ENCODE measurements at regions not wholly inside any gene's neighbourhood (a gene's known extent, or its start where the extent isn't known, plus 50 kb on each side); places are given as distances from the start of the nearest gene placed in this dataset.
"Not testable (repeated sequence)": the region's sequence is repeated elsewhere in the genome, so short reads cannot be mapped to it uniquely, and the experiment has no call there.

DNA sequence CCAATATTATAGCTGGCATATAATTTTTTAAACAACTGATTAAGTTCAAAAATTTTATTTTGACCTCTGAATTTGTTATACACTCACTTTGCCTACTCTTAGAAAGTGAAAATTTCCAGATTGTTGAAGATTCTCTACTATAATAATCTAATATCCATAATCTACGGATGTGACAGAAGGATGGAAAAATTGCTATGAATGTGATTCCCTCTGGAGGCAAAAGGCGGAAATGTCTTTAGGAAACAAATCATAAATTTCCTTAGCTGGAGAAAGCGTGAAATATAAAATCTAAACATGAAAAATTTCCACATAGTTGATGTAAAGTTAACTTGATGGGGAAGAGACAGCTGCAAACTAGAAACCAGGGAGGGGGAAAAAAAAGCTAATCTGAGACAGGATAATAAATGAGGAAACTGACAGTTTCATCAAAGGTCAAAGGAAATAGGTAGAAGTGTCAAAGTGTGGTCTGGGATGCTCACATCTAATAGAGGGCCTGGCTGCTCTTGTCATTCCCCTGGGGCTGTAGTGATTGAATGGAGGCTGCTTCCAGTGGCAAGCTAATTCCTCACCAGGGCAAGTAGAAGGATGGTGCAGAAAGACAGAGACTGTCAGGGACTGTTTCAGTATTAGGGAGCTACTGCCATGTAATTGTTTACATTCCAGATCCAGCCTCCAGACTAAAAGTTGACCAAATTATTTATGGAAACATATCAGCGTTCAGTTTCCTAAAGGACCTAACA lies 264.5 kb downstream of the SDHAF3 start:
- no peak for DNase-seq

DNA sequence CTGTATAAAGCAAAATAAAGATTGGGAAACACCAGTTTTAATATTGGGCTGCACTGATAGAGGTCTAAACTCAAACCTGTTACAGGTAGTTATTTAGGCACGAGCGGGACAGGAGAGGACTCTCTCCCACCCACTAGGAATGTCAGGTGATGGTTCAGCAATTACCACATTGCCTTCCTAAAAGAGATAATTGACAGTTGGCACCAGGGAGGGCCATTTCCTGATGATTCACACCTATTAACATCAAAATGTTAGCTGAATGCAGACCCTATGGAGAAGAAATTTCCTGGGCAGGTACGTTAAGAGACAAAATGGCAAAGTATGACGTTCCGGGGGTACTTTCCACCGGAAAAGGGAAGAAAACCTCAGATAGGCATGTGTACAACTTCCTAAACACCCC lies 272.6 kb downstream of the SDHAF3 start:
- no peak for DNase-seq

DNA sequence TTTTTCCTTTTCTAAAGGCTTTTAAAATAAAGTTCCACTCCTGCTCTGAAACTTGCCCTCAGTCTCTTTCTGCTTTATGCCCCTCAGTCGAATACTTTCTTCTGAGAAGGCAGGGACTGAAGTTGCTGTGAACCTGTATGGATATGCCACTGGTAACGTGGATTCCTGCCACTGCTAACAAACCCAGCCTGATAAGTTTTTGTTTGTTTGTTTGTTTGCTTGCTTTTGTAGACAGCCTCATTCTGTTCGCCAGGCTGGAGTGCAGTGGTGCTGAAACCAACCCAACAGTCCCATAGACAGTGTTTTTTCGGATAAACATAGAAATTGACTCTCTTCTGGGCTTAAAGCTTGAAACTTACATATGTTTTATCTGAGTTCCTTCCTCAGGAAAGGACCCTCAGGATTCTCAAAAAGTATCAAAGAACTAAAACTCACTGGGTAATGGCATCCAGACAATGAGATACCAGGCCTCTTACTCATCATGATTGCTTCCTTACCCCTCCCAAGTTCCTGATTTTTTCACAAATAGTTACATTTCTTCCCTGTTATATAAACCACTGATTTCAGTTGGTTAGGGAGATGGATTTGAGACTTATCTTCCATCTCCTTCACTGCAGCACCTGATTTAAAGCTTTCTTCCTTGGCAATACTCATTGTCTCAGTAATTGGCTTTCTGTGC lies 273.6 kb downstream of the SDHAF3 start:
- no peak for DNase-seq

DNA sequence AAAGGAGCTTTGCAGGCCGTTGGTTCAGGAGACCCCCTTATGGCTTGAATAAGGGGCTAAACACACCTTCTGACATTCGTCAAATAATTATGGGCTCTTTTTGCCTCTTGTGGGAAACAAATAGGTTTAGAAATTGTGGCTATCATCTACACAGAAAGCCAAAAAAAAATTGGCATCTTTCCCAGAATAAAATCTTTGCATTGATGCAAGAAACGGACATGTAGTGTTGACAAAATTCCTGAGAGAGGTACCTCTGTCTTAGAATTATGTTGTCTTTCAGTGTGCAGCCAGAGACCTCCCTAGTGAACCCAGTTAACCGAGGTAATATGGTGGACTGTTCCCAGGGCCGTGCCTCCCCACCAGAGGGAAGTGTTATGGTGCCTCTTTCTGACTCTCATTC lies 283.9 kb downstream of the SDHAF3 start:
- no peak for DNase-seq

DNA sequence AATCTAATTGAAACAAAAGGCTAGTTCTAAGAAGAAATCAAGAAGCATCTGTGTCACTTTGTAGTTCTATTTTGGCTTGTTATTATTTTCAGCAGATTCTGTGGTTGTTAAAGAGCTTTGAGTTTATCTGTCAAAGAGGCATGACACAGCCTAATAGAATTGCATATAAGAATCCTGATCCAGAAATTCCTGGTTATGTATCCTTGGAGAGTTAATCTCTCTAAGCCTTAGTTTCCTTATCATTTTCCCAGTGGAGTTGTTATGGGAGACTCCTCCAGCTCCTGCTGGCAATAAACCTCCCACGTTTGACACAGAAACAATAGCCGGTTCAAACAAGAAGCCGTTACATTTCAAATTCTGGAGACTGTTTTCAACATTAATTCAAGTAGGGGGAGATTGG lies 288.3 kb downstream of the SDHAF3 start:
- no peak for DNase-seq

DNA sequence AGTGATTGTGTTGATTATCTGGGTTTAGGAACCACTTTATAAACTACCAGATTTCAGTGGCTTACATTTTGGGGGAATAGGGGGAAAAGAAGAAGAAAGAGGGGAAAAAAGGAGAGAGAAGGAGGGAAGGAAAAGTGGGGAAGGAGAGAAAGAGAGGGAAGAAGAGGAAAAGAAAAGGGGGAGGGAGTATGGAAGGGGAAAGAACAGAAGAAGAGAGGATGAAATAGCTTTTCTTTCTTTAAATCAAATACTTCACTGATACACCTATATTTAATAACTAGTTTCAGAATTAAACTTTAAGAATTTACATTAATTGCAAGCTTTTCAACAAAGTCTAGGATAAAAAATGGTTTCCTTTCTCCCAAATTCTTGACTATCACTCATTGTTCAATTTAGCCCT lies 289.6 kb downstream of the SDHAF3 start:
- no peak for DNase-seq

DNA sequence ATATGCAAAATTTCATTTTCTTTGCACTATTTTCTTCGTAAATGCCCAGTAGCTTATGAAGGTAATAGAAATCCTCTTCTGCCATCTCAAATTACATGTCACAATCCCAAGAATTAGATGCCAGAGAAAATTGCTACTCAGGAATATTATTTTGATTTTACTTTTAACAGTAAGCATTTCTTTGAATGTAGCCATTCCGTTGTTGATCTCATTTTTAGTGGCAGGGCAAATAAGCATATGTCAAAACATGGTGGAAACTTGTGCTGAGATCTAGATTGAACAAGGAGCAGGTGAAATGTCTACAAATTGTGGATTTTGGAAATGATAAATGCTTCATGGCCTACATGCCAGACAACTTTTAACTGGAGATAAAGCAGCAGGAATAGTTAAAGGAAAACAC lies 291.8 kb downstream of the SDHAF3 start:
- DNase-seq, result no peak

DNA sequence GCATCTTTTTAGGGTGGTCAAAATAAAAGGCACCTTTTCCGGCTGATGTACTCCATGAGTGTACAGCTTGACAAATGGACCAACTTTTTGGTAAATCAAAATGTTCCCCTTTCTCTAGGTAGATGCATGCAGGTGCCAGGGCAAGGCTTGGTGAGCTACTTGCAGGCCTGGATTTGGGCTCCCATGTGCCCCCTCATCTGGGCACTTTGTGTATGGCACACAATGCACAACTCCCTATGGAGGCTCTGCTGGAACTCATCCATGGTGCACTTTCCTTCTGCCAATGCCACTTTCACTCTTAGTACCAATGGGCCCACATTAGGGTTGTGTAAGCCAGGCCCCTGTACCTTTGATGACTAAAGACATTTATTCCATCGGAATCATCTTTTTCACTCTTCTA lies 300.8 kb downstream of the SDHAF3 start:
- DNase-seq, result no peak

DNA sequence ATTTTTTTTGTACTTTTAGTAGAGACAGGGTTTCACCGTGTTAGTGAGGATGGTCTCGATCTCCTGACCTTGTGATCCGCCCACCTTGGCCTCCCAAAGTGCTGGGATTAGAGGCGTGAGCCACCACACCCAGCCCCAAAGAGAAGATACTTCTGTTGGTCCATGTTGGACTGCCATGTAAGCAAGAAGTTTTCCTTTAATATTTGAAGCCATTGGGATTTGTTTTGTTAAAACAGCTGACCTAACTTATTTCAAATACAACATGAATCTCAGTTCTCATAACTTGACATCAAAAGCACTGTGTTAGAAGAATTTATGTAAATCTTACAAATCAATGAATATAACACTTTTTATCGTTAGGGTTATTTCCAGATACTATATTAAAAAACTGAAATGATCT lies 302.4 kb downstream of the SDHAF3 start:
- no peak for DNase-seq

DNA sequence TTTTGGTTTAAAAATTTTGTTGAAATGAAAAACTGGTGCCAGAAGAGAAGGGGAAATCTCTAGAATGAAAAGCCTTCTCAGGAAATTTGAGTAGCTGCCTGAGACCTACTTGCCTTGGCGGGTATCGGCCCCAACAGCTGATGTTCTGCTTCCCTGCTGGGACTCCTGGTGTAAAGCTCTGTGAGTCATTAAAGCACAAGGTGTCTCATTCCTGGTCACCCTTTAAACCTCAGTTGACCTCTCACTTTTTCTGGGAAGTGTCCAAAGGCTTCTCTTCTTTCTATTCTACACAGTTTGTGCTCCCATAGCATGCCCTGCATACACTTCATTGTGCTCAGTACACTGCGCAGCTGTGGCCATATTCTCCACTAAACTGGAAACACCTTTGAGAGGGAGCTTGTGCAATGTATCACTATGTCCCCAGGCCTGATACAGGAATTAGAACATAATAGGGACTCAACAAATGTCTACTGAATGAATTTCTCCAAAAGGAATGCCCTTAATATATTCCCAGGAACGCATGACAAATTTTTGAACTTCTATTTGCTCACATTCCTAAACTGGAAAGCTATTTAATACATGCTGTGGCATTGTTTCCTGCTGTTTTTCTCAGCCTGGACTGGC lies 303.9 kb downstream of the SDHAF3 start:
- DNase-seq, result no peak

DNA sequence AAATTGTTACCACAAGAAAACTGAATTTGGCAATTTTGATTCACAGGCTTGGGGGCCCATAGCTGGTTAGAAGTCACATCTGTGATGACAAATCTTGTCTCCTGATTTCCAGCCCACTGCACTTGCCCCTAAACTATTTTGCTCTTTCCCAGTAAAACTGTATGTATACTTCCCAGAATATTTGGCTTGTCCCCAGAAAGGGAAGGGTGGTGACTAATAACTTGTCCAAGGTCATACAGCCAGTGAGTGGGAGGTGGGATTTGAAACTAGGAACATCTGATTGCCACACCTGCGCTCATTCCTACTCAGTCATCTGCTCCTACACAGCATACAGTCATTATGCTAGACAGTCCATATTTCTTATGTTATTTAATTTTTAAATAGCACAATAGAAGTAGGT lies 304.5 kb downstream of the SDHAF3 start:
- DNase-seq, result no peak

DNA sequence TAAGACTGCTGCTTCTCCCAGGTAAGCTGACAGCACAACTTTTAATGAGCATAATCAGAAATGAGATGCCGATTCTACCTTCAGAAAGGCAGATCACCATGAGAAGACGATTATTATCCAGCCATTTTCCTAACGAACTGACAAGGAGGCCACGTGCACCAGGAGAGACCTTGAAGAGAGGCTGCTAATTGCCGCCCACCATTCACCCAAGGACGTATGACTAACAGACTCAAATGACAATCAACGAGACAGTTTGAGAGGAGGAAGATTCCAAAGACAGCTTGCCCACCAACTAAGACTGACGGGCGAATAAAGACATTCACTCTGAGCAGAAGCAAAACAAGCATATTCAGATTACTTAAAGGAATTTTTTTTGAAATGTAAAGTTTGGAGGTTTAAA lies 301.9 kb upstream of the TAC1 start:
- no peak for DNase-seq

DNA sequence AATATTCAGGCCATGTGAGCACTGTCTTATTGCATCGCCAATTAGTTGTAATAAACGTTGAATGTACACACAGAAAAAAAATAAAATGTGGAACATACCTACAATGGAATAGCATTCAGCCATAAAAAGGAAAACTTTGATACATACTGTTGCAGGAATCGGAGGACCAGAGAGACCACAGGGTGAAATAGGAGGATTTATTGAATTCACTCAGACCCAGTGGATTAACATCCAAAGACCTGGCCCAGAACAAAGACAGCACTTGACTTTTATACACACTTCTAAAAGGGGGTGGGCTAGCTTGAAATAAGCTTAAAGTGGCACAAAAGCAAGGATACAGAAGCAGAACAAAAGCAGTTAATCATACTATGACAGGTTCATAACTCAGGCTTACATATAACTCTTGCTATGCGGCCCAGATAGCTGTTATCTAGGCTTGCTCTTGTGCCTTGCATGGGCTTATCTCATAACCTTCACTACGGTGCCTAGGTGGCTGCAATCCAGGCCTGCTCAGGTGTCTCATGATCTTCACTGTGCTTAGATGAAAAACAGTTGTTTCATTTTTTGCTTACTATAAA lies 292.2 kb upstream of the TAC1 start:
- DNase-seq, result no peak

DNA sequence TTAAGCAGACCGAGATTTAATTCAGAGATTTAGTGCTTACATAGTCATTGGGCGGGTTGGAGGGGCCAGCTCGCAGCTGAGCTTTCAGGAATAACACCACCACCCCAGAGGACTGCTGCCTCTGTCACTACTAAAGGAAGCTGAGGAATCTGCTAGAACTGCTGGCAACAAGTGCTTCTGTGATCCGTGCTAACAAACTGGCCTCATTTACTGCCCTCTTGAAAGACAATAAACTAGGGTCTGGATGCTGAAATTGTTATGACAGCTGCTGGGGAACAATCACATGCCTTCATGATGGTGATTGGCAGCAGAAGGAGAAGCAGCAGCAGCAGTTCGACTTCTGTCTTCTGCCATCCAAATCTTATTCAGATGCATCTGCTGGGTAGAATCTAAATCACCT lies 285.5 kb upstream of the TAC1 start:
- no peak for DNase-seq

DNA sequence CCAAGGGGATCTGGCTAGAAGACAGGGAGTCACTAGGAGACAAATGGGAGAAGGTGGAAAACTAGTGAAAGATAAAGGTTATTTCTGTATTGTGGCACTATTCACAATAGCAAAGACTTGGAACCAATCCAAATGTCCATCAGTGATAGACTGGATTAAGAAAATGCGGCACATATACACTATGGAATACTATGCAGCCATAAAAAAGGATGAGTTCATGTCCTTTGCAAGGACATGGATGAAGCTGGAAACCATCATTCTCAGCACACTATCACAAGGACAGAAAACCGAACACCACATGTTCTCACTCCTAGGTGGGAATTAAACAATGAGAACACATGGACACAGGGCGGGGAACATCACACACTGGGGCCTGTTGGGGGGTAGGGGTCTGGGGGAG lies 282.4 kb upstream of the TAC1 start:
- not testable (repeated sequence) for DNase-seq

DNA sequence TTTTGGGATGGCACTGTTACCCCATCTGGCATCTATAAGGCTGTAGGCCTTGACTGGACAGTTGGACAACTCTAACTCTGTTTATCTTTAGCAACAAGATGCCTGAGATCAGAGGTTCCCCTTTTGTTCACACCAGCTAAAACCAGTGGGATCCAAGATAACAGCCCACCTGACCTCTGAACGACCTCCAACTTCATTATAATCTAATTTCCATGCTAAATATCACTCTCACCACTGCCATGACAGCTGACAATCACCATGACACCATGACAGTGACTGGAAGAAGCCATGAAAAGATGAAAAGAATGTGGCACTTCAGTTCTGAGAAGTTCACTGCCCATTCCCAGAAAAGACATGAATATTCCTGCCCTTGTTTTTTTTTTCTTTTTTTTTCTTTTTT lies 281.4 kb upstream of the TAC1 start:
- DNase-seq, result no peak

DNA sequence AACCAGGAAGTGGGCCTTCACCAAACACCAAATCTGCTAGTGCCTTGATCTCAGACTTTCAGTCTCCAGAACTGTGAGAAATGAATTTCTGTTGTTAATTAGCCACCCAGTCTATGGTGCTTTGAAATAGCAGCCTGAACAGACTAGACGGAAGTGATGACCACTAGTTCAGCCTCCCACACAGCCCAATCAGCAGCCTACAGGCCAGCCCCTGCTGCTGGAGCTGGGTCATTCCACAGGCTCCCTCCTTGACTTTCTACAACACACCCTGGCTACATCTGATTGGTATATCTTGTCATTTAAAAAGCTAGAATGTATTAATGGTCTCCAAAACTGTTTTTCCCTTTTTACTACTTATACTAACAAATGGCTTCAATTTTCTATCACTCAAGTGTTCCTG lies 277.2 kb upstream of the TAC1 start:
- no peak for DNase-seq

DNA sequence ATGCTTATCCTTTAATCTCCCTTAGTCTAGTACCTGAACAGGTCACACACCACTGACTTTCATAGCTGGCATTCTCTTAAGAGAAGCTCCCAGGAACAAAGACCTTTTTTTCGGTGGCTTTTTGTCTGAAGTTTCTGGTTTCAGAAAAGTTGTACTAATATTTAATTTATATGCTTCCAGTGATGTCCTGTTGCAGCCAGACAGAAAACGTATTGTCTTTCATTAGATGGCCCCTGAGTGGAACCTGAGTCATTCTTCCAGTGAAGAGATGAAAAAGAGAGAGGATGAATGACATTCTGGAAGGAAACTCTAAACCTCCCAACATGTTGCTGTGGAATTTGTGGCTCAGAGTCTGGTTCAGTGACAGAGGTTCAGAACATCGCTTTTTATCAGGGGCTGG lies 274.8 kb upstream of the TAC1 start:
- DNase-seq, result no peak

DNA sequence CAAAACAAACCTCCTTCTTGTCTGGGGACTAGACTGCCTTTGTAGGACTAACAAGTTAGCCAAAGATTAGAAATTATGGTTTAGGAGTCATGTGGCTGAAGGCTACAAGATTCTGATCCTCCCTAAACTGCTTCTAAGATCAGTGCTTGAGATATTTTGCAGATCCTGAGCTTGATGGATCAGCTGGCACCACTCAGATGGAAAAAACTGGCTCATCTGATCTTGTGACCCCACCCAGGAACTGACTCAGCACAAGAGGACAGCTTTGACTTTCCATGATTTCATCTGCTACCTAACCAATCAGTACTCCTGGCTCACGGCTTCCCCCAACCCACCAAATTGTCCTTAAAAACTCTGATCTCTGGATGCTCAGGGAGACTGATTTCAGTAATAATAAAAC lies 271.5 kb upstream of the TAC1 start:
- no peak for DNase-seq

DNA sequence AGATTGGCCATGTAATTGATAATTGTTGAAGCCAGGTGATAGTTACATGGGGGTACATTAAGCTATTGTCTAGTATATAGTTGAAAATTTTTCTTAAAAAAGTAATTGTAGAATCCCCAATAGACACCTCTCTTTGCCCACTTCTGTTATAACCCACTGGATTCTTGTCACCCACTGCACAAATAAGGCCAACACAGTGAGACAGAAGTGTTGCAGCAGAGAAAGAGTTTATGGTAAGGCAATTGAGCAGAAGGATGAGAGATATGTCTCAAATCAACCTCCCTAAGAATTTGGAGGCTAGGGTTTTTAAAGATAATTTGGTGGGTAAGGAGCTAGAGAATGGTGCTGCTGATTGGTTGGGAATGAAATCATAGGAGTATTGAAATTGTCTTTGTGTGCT lies 270.3 kb upstream of the TAC1 start:
- no peak for DNase-seq

DNA sequence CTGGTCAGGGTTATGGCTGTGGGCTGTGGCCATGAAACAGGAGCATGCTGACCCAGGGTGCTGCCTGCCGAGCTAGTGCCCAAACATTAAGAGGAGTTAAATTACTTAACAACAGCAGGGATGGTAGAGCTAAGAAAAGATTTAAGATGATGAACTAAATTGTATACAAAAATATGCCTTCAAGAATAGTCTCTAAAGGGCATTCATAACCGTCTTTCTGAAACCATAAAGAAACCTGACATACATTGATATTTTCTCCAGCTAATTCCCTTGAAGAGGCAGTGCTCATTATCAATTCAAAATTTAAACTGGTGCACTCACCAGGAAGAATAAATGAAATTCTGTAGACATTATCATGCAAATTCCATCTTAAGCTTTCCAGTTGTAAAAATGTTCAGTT lies 265.8 kb upstream of the TAC1 start:
- DNase-seq, result no peak

DNA sequence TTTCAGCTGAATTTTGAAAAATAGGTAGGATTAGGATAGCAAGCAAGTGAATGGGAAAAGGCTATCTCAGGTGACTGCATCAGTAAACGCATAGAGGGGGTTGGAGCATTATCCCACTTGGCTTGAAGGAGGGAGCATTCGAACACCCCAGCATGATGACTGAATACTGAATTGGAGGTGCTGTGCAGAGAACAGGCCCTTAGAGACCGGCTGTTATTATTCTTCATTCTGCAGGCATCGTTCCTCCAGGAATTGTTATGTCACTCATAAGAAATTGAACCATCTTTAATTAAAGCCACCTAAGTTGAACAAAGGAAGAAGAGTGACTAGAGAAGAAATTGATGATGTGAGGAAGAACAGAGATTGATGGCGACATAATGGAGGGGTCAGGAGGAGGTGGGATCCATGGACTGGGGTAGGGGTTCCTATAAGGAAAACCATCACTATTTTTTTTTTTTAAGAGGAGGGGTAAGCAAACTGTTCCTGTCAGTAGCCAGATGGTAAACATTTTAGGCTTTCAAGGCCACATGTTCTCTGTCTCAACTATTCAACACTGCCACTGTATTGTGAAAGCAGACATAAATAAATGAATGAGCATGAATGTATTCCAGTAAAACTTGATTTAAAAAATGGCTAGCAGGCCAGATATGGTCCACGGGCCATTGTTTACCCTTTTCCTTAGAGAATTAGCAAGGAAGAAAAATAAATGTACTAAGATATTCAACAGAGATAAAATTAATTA lies 264.7 kb upstream of the TAC1 start:
- no peak for DNase-seq

DNA sequence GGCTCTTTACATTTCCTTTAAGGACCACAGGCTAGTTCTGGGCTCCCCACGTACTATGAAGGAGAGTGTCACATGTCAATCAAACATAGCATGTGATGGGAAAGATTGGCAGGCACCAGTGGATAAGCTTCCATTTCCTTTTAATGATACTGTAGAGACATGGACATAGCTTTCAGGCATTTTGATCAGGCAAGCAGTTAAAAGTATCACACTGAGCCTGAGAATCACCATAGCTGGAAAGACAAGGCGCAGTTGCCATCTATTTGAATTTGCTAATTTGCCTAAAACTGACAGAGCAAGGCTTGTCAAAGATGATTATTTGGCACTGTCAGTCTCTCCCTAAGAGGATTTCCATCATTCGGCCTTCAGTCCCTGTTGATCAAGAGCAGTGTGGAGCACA lies 263.4 kb upstream of the TAC1 start:
- DNase-seq, result no peak

DNA sequence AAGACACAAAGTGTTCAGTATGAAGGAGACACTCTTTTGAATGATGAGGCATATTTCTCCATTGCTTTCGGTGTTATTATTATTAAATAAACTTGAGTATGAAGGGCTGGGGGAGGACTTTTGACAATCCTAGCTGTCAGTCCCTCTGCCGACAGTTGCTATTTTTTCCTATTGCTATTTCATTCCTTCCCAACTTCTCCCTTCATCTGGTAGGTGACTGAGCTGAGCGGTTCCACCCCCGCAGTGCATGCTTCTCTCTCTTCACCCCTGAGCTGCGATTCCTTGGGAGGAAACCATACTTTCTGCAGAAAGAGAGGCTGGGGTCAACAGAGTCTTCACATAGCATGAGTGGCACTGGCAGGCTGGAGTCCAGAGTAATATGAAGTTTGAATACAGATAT lies 261.2 kb upstream of the TAC1 start:
- no peak for DNase-seq

All from NCI-H226 (cell line).